ENCODE measurements at regions not wholly inside any gene's neighbourhood (a gene's known extent, or its start where the extent isn't known, plus 50 kb on each side); places are given as distances from the start of the nearest gene placed in this dataset.

GRCh38 chr6:163687075-163687474, 272.6 kb downstream of the QKI start (continued):
- TF ChIP-seq MAFF (IDR thresholded peaks at IDR 0.05; ENCODE audit: low read length): 0 out of 2 replicates have a peak, but pooled peaks have one; percentile 30
- no peak for TF ChIP-seq SREBF2 (CRISPR knock-in tag; IDR thresholded peaks at IDR 0.05)
- no peak for TF ChIP-seq PTTG1 (tag; IDR thresholded peaks at IDR 0.05; ENCODE audit: low read depth)
- TF ChIP-seq ATF7 (IDR thresholded peaks at IDR 0.05): no peak
- TF ChIP-seq ZNF668 (CRISPR knock-in tag; IDR thresholded peaks at IDR 0.05): no peak
- no peak for TF ChIP-seq NFE2 (IDR thresholded peaks at IDR 0.05; ENCODE audit: low read depth)
- peak; percentile 45; the same call in 1 of the 2 replicates for TF ChIP-seq MAFG (tag; conservative IDR thresholded peaks at IDR 0.05)
- peak; percentile 76 for TF ChIP-seq ZNF316 (IDR thresholded peaks at IDR 0.05)

- intact Hi-C loops (cut with micrococcal nuclease): no loop called here
- 0 out of 2 replicates have a peak, but pooled peaks cover 2% of the 10 kb centered on the region for H3K9me3 ChIP-seq (replicated peaks; ENCODE audit: control insufficient read depth, insufficient read depth, low read depth, low read length)
- peaks cover 30% of the 10 kb centered on the region in 2 experiments for H3K27me3 ChIP-seq (ENCODE audit: control insufficient read depth in 2 of 2, insufficient read depth in 2 of 2, low read length in 2 of 2)
- no TSS peak for BruUV-seq (replicated peaks)
- H3K4me1 ChIP-seq (replicated peaks in 1 of 2; ENCODE audit: control insufficient read depth in 2 of 2, insufficient read depth in 2 of 2, low read length in 2 of 2): no peaks in the 10 kb centered on the region
- no peak overlapping the region for H3K4me3 ChIP-seq
- no peaks in the 10 kb centered on the region for H3K36me3 ChIP-seq (ENCODE audit: control insufficient read depth, insufficient read depth, low read length)
- WGBS (ENCODE audit: insufficient coverage, low coverage, missing lambda C conversion rate): 3% methylated on average over 2 of the region's 2 CpGs
- ATAC-seq: no peak
- no peak overlapping the region for H3K9ac ChIP-seq (ENCODE audit: insufficient read depth in 1 of 2, low read depth in 2 of 2, low read length in 2 of 2)
- no peak overlapping the region for H3K4me2 ChIP-seq (ENCODE audit: insufficient read depth, low read length)
- H3K79me2 ChIP-seq (ENCODE audit: control insufficient read depth, insufficient read depth, low read length): no peaks in the 10 kb centered on the region
- H3K9me1 ChIP-seq (ENCODE audit: control insufficient read depth, insufficient read depth, low read length): no peaks in the 10 kb centered on the region
- ChIA-PET CTCF (ENCODE audit: low intra/inter-chr PET ratio) (no interaction called here), POLR2A (no interaction called here)
- no peak for DNase-seq (ENCODE audit: extremely low read depth in 1 of 4, low spot score in 3 of 4)
- in situ Hi-C loops (cut with MboI): no loop called here
- H4K20me1 ChIP-seq (replicated peaks; ENCODE audit: control insufficient read depth, insufficient read depth, low read length): no peaks in the 10 kb centered on the region
- H2AFZ ChIP-seq (ENCODE audit: low read depth, low read length): no peak overlapping the region
- FAIRE-seq: no peak
- TF ChIP-seq DNMT1 (IDR thresholded peaks at IDR 0.05): no peak
- TF ChIP-seq ZNF384 (IDR thresholded peaks at IDR 0.05; ENCODE audit: low read depth, low read length): no peak
- TF ChIP-seq ZNF830 (CRISPR knock-in tag; IDR thresholded peaks at IDR 0.05): no peak
- TF ChIP-seq U2AF1 (optimal IDR thresholded peaks at IDR 0.05; ENCODE audit: low read depth, low read length): no peak
- TF ChIP-seq RNF2 (IDR thresholded peaks at IDR 0.05): no peak
- no peak for TF ChIP-seq SMAD1 (IDR thresholded peaks at IDR 0.05; ENCODE audit: low read depth, low read length, partially characterized antibody)
- TF ChIP-seq, protein P1, sequence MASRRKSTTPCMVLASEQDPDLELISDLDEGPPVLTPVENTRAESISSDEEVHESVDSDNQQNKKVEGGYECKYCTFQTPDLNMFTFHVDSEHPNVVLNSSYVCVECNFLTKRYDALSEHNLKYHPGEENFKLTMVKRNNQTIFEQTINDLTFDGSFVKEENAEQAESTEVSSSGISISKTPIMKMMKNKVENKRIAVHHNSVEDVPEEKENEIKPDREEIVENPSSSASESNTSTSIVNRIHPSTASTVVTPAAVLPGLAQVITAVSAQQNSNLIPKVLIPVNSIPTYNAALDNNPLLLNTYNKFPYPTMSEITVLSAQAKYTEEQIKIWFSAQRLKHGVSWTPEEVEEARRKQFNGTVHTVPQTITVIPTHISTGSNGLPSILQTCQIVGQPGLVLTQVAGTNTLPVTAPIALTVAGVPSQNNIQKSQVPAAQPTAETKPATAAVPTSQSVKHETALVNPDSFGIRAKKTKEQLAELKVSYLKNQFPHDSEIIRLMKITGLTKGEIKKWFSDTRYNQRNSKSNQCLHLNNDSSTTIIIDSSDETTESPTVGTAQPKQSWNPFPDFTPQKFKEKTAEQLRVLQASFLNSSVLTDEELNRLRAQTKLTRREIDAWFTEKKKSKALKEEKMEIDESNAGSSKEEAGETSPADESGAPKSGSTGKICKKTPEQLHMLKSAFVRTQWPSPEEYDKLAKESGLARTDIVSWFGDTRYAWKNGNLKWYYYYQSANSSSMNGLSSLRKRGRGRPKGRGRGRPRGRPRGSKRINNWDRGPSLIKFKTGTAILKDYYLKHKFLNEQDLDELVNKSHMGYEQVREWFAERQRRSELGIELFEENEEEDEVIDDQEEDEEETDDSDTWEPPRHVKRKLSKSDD (conservative IDR thresholded peaks at IDR 0.05; ENCODE audit: low read length): no peak
- no peak for TF ChIP-seq ASH1L (IDR thresholded peaks at IDR 0.05; ENCODE audit: borderline replicate concordance, low read depth, partially characterized antibody)
- TF ChIP-seq SREBF2 (CRISPR knock-in tag; IDR thresholded peaks at IDR 0.05): no peak
- TF ChIP-seq HDAC1 (IDR thresholded peaks at IDR 0.05): no peak
- no peak for TF ChIP-seq FOXK2 (conservative IDR thresholded peaks at IDR 0.05 in 1 of 2, IDR thresholded peaks at IDR 0.05 in 1 of 2; ENCODE audit: low read depth in 2 of 2)
- no peak for TF ChIP-seq SIX5 (IDR thresholded peaks at IDR 0.05; ENCODE audit: borderline replicate concordance in 1 of 2, insufficient read depth in 1 of 2, low read depth in 1 of 2, low read length in 2 of 2)
- TF ChIP-seq, protein P2, sequence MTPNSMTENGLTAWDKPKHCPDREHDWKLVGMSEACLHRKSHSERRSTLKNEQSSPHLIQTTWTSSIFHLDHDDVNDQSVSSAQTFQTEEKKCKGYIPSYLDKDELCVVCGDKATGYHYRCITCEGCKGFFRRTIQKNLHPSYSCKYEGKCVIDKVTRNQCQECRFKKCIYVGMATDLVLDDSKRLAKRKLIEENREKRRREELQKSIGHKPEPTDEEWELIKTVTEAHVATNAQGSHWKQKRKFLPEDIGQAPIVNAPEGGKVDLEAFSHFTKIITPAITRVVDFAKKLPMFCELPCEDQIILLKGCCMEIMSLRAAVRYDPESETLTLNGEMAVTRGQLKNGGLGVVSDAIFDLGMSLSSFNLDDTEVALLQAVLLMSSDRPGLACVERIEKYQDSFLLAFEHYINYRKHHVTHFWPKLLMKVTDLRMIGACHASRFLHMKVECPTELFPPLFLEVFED (CRISPR knock-in tag; conservative IDR thresholded peaks at IDR 0.05): no peak
- TF ChIP-seq ZNF77 (CRISPR knock-in tag; IDR thresholded peaks at IDR 0.05): no peak
- H3K27ac ChIP-seq (ENCODE audit: extremely low read depth, low read depth, low read length): no peak overlapping the region
Observed at GRCh38 chr6:163686301-163686700, 271.8 kb downstream of the QKI start.

All from K562 (cell line).